ENCODE measurements at regions not wholly inside any gene's neighbourhood (a gene's known extent, or its start where the extent isn't known, plus 50 kb on each side); places are given as distances from the start of the nearest gene placed in this dataset.

GRCh38 chr22:48242461-48242864 is 1480.0 kb downstream of the TBC1D22A start:
- Histone ChIP-seq H3K27ac (ENCODE audit: insufficient read depth, low read length, poor library complexity, severe bottlenecking) (no peak overlapping the region), H3K27me3 (replicated peaks; ENCODE audit: control insufficient read depth, insufficient read depth, low read length, poor library complexity, severe bottlenecking) (no peaks in the 10 kb centered on the region), H3K4me1 (ENCODE audit: control insufficient read depth, insufficient read depth, low read length, poor library complexity, severe bottlenecking) (no peaks in the 10 kb centered on the region), H3K4me3 (ENCODE audit: insufficient read depth, low read depth, low read length, poor library complexity, severe bottlenecking) (no peak overlapping the region), H3K9me3 (ENCODE audit: control insufficient read depth, low read length) (no peaks in the 10 kb centered on the region), H3K36me3 (ENCODE audit: control insufficient read depth, insufficient read depth, low read length) (no peaks in the 10 kb centered on the region)
- DNase-seq = no peak

GRCh38 chr22:48241658-48242057 is 1479.2 kb downstream of the TBC1D22A start:
- H3K4me1 ChIP-seq (ENCODE audit: control insufficient read depth, insufficient read depth, low read length, poor library complexity, severe bottlenecking) = no peaks in the 10 kb centered on the region
- H3K36me3 ChIP-seq (ENCODE audit: control insufficient read depth, insufficient read depth, low read length) = no peaks in the 10 kb centered on the region
- H3K27me3 ChIP-seq (replicated peaks; ENCODE audit: control insufficient read depth, insufficient read depth, low read length, poor library complexity, severe bottlenecking) = no peaks in the 10 kb centered on the region

GRCh38 chr22:48240935-48241230 is 1478.4 kb downstream of the TBC1D22A start:
- DNase-seq = no peak
- H3K27me3 ChIP-seq (replicated peaks; ENCODE audit: control insufficient read depth, insufficient read depth, low read length, poor library complexity, severe bottlenecking) = no peaks in the 10 kb centered on the region
- H3K4me1 ChIP-seq (ENCODE audit: control insufficient read depth, insufficient read depth, low read length, poor library complexity, severe bottlenecking) = no peaks in the 10 kb centered on the region
- H3K36me3 ChIP-seq (ENCODE audit: control insufficient read depth, insufficient read depth, low read length) = no peaks in the 10 kb centered on the region
- no peaks in the 10 kb centered on the region for H3K9me3 ChIP-seq (ENCODE audit: control insufficient read depth, low read length)
- H3K27ac ChIP-seq (ENCODE audit: insufficient read depth, low read length, poor library complexity, severe bottlenecking) = no peak overlapping the region
- no peak overlapping the region for H3K4me3 ChIP-seq (ENCODE audit: insufficient read depth, low read depth, low read length, poor library complexity, severe bottlenecking)

More at GRCh38 chr22:48241658-48242057, 1479.2 kb downstream of the TBC1D22A start:
- Histone ChIP-seq H3K4me3 (ENCODE audit: insufficient read depth, low read depth, low read length, poor library complexity, severe bottlenecking) (no peak overlapping the region), H3K9me3 (ENCODE audit: control insufficient read depth, low read length) (no peaks in the 10 kb centered on the region), H3K27ac (ENCODE audit: insufficient read depth, low read length, poor library complexity, severe bottlenecking) (no peak overlapping the region)
- DNase-seq = no peak

GRCh38 chr22:48240148-48240934 is 1477.9 kb downstream of the TBC1D22A start:
- no peaks in the 10 kb centered on the region for H3K36me3 ChIP-seq (ENCODE audit: control insufficient read depth, insufficient read depth, low read length)
- no peaks in the 10 kb centered on the region for H3K27me3 ChIP-seq (replicated peaks; ENCODE audit: control insufficient read depth, insufficient read depth, low read length, poor library complexity, severe bottlenecking)
- no peak for DNase-seq
- no peak overlapping the region for H3K27ac ChIP-seq (ENCODE audit: insufficient read depth, low read length, poor library complexity, severe bottlenecking)
- H3K4me3 ChIP-seq (ENCODE audit: insufficient read depth, low read depth, low read length, poor library complexity, severe bottlenecking) = no peak overlapping the region
- H3K9me3 ChIP-seq (ENCODE audit: control insufficient read depth, low read length) = no peaks in the 10 kb centered on the region
- no peaks in the 10 kb centered on the region for H3K4me1 ChIP-seq (ENCODE audit: control insufficient read depth, insufficient read depth, low read length, poor library complexity, severe bottlenecking)

GRCh38 chr22:48239461-48240147 is 1477.2 kb downstream of the TBC1D22A start:
- Histone ChIP-seq H3K27me3 (replicated peaks; ENCODE audit: control insufficient read depth, insufficient read depth, low read length, poor library complexity, severe bottlenecking) (no peaks in the 10 kb centered on the region), H3K4me3 (ENCODE audit: insufficient read depth, low read depth, low read length, poor library complexity, severe bottlenecking) (no peak overlapping the region), H3K36me3 (ENCODE audit: control insufficient read depth, insufficient read depth, low read length) (no peaks in the 10 kb centered on the region), H3K9me3 (ENCODE audit: control insufficient read depth, low read length) (no peaks in the 10 kb centered on the region), H3K4me1 (ENCODE audit: control insufficient read depth, insufficient read depth, low read length, poor library complexity, severe bottlenecking) (no peaks in the 10 kb centered on the region), H3K27ac (ENCODE audit: insufficient read depth, low read length, poor library complexity, severe bottlenecking) (no peak overlapping the region)
- DNase-seq = no peak

- no peaks in the 10 kb centered on the region for H3K9me3 ChIP-seq (ENCODE audit: control insufficient read depth, low read length)
- H3K4me3 ChIP-seq (ENCODE audit: insufficient read depth, low read depth, low read length, poor library complexity, severe bottlenecking) = no peak overlapping the region
- no peaks in the 10 kb centered on the region for H3K4me1 ChIP-seq (ENCODE audit: control insufficient read depth, insufficient read depth, low read length, poor library complexity, severe bottlenecking)
- no peaks in the 10 kb centered on the region for H3K27me3 ChIP-seq (replicated peaks; ENCODE audit: control insufficient read depth, insufficient read depth, low read length, poor library complexity, severe bottlenecking)
- H3K36me3 ChIP-seq (ENCODE audit: control insufficient read depth, insufficient read depth, low read length) = no peaks in the 10 kb centered on the region
- no peak for DNase-seq
- no peak overlapping the region for H3K27ac ChIP-seq (ENCODE audit: insufficient read depth, low read length, poor library complexity, severe bottlenecking)
Measured at GRCh38 chr22:48238966-48239365, 1476.5 kb downstream of the TBC1D22A start.

GRCh38 chr22:48238284-48238915 is 1476.0 kb downstream of the TBC1D22A start:
- no peaks in the 10 kb centered on the region for H3K9me3 ChIP-seq (ENCODE audit: control insufficient read depth, low read length)
- DNase-seq = no peak
- H3K36me3 ChIP-seq (ENCODE audit: control insufficient read depth, insufficient read depth, low read length) = no peaks in the 10 kb centered on the region
- H3K27me3 ChIP-seq (replicated peaks; ENCODE audit: control insufficient read depth, insufficient read depth, low read length, poor library complexity, severe bottlenecking) = no peaks in the 10 kb centered on the region
- no peak overlapping the region for H3K27ac ChIP-seq (ENCODE audit: insufficient read depth, low read length, poor library complexity, severe bottlenecking)
- H3K4me1 ChIP-seq (ENCODE audit: control insufficient read depth, insufficient read depth, low read length, poor library complexity, severe bottlenecking) = no peaks in the 10 kb centered on the region
- no peak overlapping the region for H3K4me3 ChIP-seq (ENCODE audit: insufficient read depth, low read depth, low read length, poor library complexity, severe bottlenecking)

- H3K27ac ChIP-seq (ENCODE audit: insufficient read depth, low read length, poor library complexity, severe bottlenecking) = no peak overlapping the region
- H3K9me3 ChIP-seq (ENCODE audit: control insufficient read depth, low read length) = no peaks in the 10 kb centered on the region
- H3K36me3 ChIP-seq (ENCODE audit: control insufficient read depth, insufficient read depth, low read length) = no peaks in the 10 kb centered on the region
- H3K4me3 ChIP-seq (ENCODE audit: insufficient read depth, low read depth, low read length, poor library complexity, severe bottlenecking) = no peak overlapping the region
- DNase-seq = no peak
- H3K27me3 ChIP-seq (replicated peaks; ENCODE audit: control insufficient read depth, insufficient read depth, low read length, poor library complexity, severe bottlenecking) = no peaks in the 10 kb centered on the region
- no peaks in the 10 kb centered on the region for H3K4me1 ChIP-seq (ENCODE audit: control insufficient read depth, insufficient read depth, low read length, poor library complexity, severe bottlenecking)
Measured at GRCh38 chr22:48237466-48238283, 1475.2 kb downstream of the TBC1D22A start.

- no peak for DNase-seq
- Histone ChIP-seq H3K4me3 (ENCODE audit: insufficient read depth, low read depth, low read length, poor library complexity, severe bottlenecking) (no peak overlapping the region), H3K4me1 (ENCODE audit: control insufficient read depth, insufficient read depth, low read length, poor library complexity, severe bottlenecking) (no peaks in the 10 kb centered on the region), H3K9me3 (ENCODE audit: control insufficient read depth, low read length) (no peaks in the 10 kb centered on the region), H3K36me3 (ENCODE audit: control insufficient read depth, insufficient read depth, low read length) (no peaks in the 10 kb centered on the region), H3K27ac (ENCODE audit: insufficient read depth, low read length, poor library complexity, severe bottlenecking) (no peak overlapping the region), H3K27me3 (replicated peaks; ENCODE audit: control insufficient read depth, insufficient read depth, low read length, poor library complexity, severe bottlenecking) (no peaks in the 10 kb centered on the region)
Measured at GRCh38 chr22:48236261-48236660, 1473.8 kb downstream of the TBC1D22A start.
